ENCODE measurements at regions not wholly inside any gene's neighbourhood (a gene's known extent, or its start where the extent isn't known, plus 50 kb on each side); places are given as distances from the start of the nearest gene placed in this dataset.
"Not testable (repeated sequence)": the region's sequence is repeated elsewhere in the genome, so short reads cannot be mapped to it uniquely, and the experiment has no call there.

- no peak for TF ChIP-seq EP300 (IDR thresholded peaks at IDR 0.05)
- TF ChIP-seq POLR2A (IDR thresholded peaks at IDR 0.05) = no peak
- TF ChIP-seq POLR2AphosphoS5 (IDR thresholded peaks at IDR 0.05) = no peak
- TF ChIP-seq CTCF (IDR thresholded peaks at IDR 0.05) = no peak
- H3K27ac ChIP-seq = no peak overlapping the region
- H3K27me3 ChIP-seq = no peaks in the 10 kb centered on the region
- WGBS, 2 donors = 72 to 77% methylated on average over 7 of the region's 7 CpGs
- no peak overlapping the region for H3K4me3 ChIP-seq
- H3K4me1 ChIP-seq = no peaks in the 10 kb centered on the region
- no peaks in the 10 kb centered on the region for H3K36me3 ChIP-seq
- no peaks in the 10 kb centered on the region for H3K9me3 ChIP-seq
- ATAC-seq (ENCODE audit: low FRiP score in 2 of 2) = no peak
- DNase-seq = no peak
Observed at GRCh38 chr14:21825845-21826244, 152.2 kb upstream of the OR4E1 start.

GRCh38 chr14:21825149-21825743, 151.6 kb upstream of the OR4E1 start:
- H3K27ac ChIP-seq = no peak overlapping the region
- H3K4me3 ChIP-seq = no peak overlapping the region
- ATAC-seq (ENCODE audit: low FRiP score in 2 of 2) (no peak), DNase-seq (no peak)
- H3K36me3 ChIP-seq = no peaks in the 10 kb centered on the region
- H3K27me3 ChIP-seq = no peaks in the 10 kb centered on the region
- WGBS, 2 donors = 11 to 18% methylated on average over 4 of the region's 4 CpGs
- TF ChIP-seq POLR2AphosphoS5 (IDR thresholded peaks at IDR 0.05) (no peak), CTCF (IDR thresholded peaks at IDR 0.05) (no peak), EP300 (IDR thresholded peaks at IDR 0.05) (no peak), POLR2A (IDR thresholded peaks at IDR 0.05) (no peak)
- H3K4me1 ChIP-seq = no peaks in the 10 kb centered on the region
- H3K9me3 ChIP-seq = no peaks in the 10 kb centered on the region

- H3K4me1 ChIP-seq = no peaks in the 10 kb centered on the region
- DNase-seq (no peak), ATAC-seq (ENCODE audit: low FRiP score in 2 of 2) (no peak)
- no peak overlapping the region for H3K4me3 ChIP-seq
- no peak for TF ChIP-seq POLR2A (IDR thresholded peaks at IDR 0.05)
- no peak for TF ChIP-seq EP300 (IDR thresholded peaks at IDR 0.05)
- TF ChIP-seq POLR2AphosphoS5 (IDR thresholded peaks at IDR 0.05) = no peak
- no peak for TF ChIP-seq CTCF (IDR thresholded peaks at IDR 0.05)
- no peak overlapping the region for H3K27ac ChIP-seq
- no peaks in the 10 kb centered on the region for H3K36me3 ChIP-seq
- peaks cover 0 to 3% (median 0%) of the 10 kb centered on the region in 4 donors for H3K9me3 ChIP-seq
- H3K27me3 ChIP-seq = no peaks in the 10 kb centered on the region
Observed at GRCh38 chr14:21822109-21822508, 148.5 kb upstream of the OR4E1 start.

- WGBS, 2 donors = 0 to 60% methylated on average over 1 of the region's 1 CpG
Observed at GRCh38 chr14:21820631-21821030, 147.0 kb upstream of the OR4E1 start.

GRCh38 chr14:21819891-21820290, 146.3 kb upstream of the OR4E1 start:
- H3K4me1 ChIP-seq; H3K36me3 ChIP-seq; H3K4me3 ChIP-seq; DNase-seq; H3K27ac ChIP-seq; ATAC-seq (ENCODE audit: low FRiP score in 2 of 2); H3K9me3 ChIP-seq; H3K27me3 ChIP-seq: not testable (repeated sequence)
- 35% methylated on average over 1 of the region's 1 CpG for WGBS, 2 donors

More at GRCh38 chr14:21820631-21821030, 147.0 kb upstream of the OR4E1 start:
- DNase-seq (no peak), ATAC-seq (ENCODE audit: low FRiP score in 2 of 2) (no peak)
- no peak overlapping the region for H3K27ac ChIP-seq
- TF ChIP-seq POLR2AphosphoS5 (IDR thresholded peaks at IDR 0.05) (no peak), POLR2A (IDR thresholded peaks at IDR 0.05) (no peak), CTCF (IDR thresholded peaks at IDR 0.05) (no peak), EP300 (IDR thresholded peaks at IDR 0.05) (no peak)
- no peaks in the 10 kb centered on the region for H3K36me3 ChIP-seq
- no peak overlapping the region for H3K4me3 ChIP-seq
- H3K4me1 ChIP-seq = no peaks in the 10 kb centered on the region
- H3K27me3 ChIP-seq = no peaks in the 10 kb centered on the region
- peaks cover 0 to 3% (median 1%) of the 10 kb centered on the region in 4 donors for H3K9me3 ChIP-seq

- H3K4me3 ChIP-seq, H3K27me3 ChIP-seq: not testable (repeated sequence)
- 91 to 95% methylated on average over 3 of the region's 3 CpGs for WGBS, 2 donors
Observed at GRCh38 chr14:21817010-21817409, 143.4 kb upstream of the OR4E1 start.

More at GRCh38 chr14:21817010-21817409, 143.4 kb upstream of the OR4E1 start:
- not testable (repeated sequence) for H3K9me3 ChIP-seq; ATAC-seq (ENCODE audit: low FRiP score in 2 of 2); DNase-seq; H3K4me1 ChIP-seq; H3K27ac ChIP-seq; H3K36me3 ChIP-seq

Data from upper lobe of left lung (tissue), 6 donors.